GM21447 (cell line): ENCODE measurements at regions not wholly inside any gene's neighbourhood (a gene's known extent, or its start where the extent isn't known, plus 50 kb on each side); places are given as distances from the start of the nearest gene placed in this dataset.

ENCODE experiments used
- ATAC-seq: cut with Tn5 transposase; IDR thresholded peaks from one replicate; pipeline ENCODE4 v1.9.1; 2021; ENCODE audit not compliant: unreplicated experiment

GRCh38 chr7:156141941-156142340 is 329.7 kb upstream of the SHH start:
- no peak for ATAC-seq

GRCh38 chr7:156140896-156141295 is 328.6 kb upstream of the SHH start:
- no peak for ATAC-seq

GRCh38 chr7:156140447-156140846 is 328.2 kb upstream of the SHH start:
- ATAC-seq = no peak

GRCh38 chr7:156139633-156140032 is 327.4 kb upstream of the SHH start:
- ATAC-seq = no peak

GRCh38 chr7:156139112-156139511 is 326.8 kb upstream of the SHH start:
- no peak for ATAC-seq

- no peak for ATAC-seq
Observed at GRCh38 chr7:156131881-156132280, 319.6 kb upstream of the SHH start.

GRCh38 chr7:156129522-156129921 is 317.3 kb upstream of the SHH start:
- no peak for ATAC-seq

GRCh38 chr7:156128496-156128895 is 316.2 kb upstream of the SHH start:
- ATAC-seq = no peak

- ATAC-seq = no peak
Observed at GRCh38 chr7:156127166-156128134, 315.2 kb upstream of the SHH start.

- ATAC-seq = no peak
Observed at GRCh38 chr7:156125841-156126730, 313.8 kb upstream of the SHH start.

- ATAC-seq = no peak
Observed at GRCh38 chr7:156124356-156124755, 312.1 kb upstream of the SHH start.

- no peak for ATAC-seq
Observed at GRCh38 chr7:156123362-156123761, 311.1 kb upstream of the SHH start.

- ATAC-seq = no peak
Observed at GRCh38 chr7:156122752-156123354, 310.6 kb upstream of the SHH start.

GRCh38 chr7:156121956-156122355 is 309.7 kb upstream of the SHH start:
- no peak for ATAC-seq

GRCh38 chr7:156121434-156121833 is 309.2 kb upstream of the SHH start:
- no peak for ATAC-seq

- no peak for ATAC-seq
Observed at GRCh38 chr7:156120552-156120951, 308.3 kb upstream of the SHH start.

GRCh38 chr7:156119771-156120170 is 307.5 kb upstream of the SHH start:
- ATAC-seq = no peak

GRCh38 chr7:156118248-156118645 is 306.0 kb upstream of the SHH start:
- ATAC-seq = no peak

GRCh38 chr7:156117542-156118247 is 305.4 kb upstream of the SHH start:
- no peak for ATAC-seq

GRCh38 chr7:156116514-156117215 is 304.4 kb upstream of the SHH start:
- no peak for ATAC-seq
